Caco-2 (cell line): ENCODE measurements at regions not wholly inside any gene's neighbourhood (a gene's known extent, or its start where the extent isn't known, plus 50 kb on each side); places are given as distances from the start of the nearest gene placed in this dataset.

Source experiments
- BruUV-seq: library from RNA; stranded (reverse); fragments of 400-500 nt; replicated peaks from 2 replicates; lab custom pipeline; 2021; lab: Mats Ljungman, UMichigan
- CTCF ChIA-PET: fragments of 300-600 bp; sonication (Branson Sonifier 250); formaldehyde crosslinking; loops from one replicate; lab custom pipeline; 2022; ENCODE audit warnings: antibody characterized with exemption; lab: Charles Lee
- POLR2A ChIA-PET: fragments of 300-600 bp; sonication (Branson Sonifier 250); formaldehyde crosslinking; loops from one replicate; lab custom pipeline; 2022; ENCODE audit warnings: antibody characterized with exemption; lab: Charles Lee
- DNase-seq, 2 experiments: peaks; one replicate each; pipeline versions ENCODE4 v3.0.0 to v3.0.0-alpha.2; 2020 to 2022
- H3K27me3 ChIP-seq: replicated peaks from 2 replicates; pipeline ENCODE4 v1.6.0; 2011; ENCODE audit warnings: low read length; ENCODE audit not compliant: control insufficient read depth, insufficient read depth
- H3K36me3 ChIP-seq: 2 replicates; pipeline ENCODE4 v1.5.1; 2011; ENCODE audit warnings: low read length; ENCODE audit not compliant: control insufficient read depth, insufficient read depth
- H3K4me1 ChIP-seq: fragments of 250-450 bp; sonication (Bioruptor Pico); 2 replicates; pipeline ENCODE4 v1.5.1; 2020; ENCODE audit warnings: mild to moderate bottlenecking
- H3K4me3 ChIP-seq: 2 replicates; pipeline ENCODE4 v1.5.1; 2011; ENCODE audit warnings: low read depth, mild to moderate bottlenecking, control low read depth, low read length
- H3K9me3 ChIP-seq: fragments of 250-450 bp; sonication (Bioruptor Pico); 2 replicates; pipeline ENCODE4 v1.5.1; 2020; ENCODE audit warnings: mild to moderate bottlenecking, moderate library complexity
- H3K27ac Mint-ChIP-seq: one replicate; pipeline ENCODE4 v1.8.0; 2022; ENCODE audit warnings: mixed read lengths; ENCODE audit not compliant: unreplicated experiment
- H3K27me3 Mint-ChIP-seq: one replicate; pipeline ENCODE4 v1.8.0; 2022; ENCODE audit warnings: mixed read lengths; ENCODE audit not compliant: insufficient read depth, unreplicated experiment
- H3K36me3 Mint-ChIP-seq: one replicate; pipeline ENCODE4 v1.8.0; 2022; ENCODE audit warnings: mild to moderate bottlenecking, mixed read lengths; ENCODE audit not compliant: insufficient read depth, unreplicated experiment
- H3K4me1 Mint-ChIP-seq: one replicate; pipeline ENCODE4 v1.8.0; 2022; ENCODE audit warnings: low read depth, mixed read lengths; ENCODE audit not compliant: unreplicated experiment
- H3K4me3 Mint-ChIP-seq: one replicate; pipeline ENCODE4 v1.8.0; 2022; ENCODE audit warnings: mild to moderate bottlenecking, moderate library complexity, mixed read lengths; ENCODE audit not compliant: unreplicated experiment
- H3K9me3 Mint-ChIP-seq: one replicate; pipeline ENCODE4 v1.8.0; 2022; ENCODE audit warnings: mixed read lengths; ENCODE audit not compliant: unreplicated experiment
- intact Hi-C: fragments of 100-400 bp; cut with micrococcal nuclease; formaldehyde crosslinking; loops from one replicate; pipeline ENCODE4 v1.10.0; 2022; ENCODE audit not compliant: unreplicated experiment
- TF ChIP-seq, protein P1 (sequence below), 2 experiments: fragments of 200-600 bp in 1 of 2; IDR thresholded peaks; 1 replicate in 1 of 2; 2 replicates in 1 of 2; pipeline versions ENCODE4 v1.5.1 to v1.8.0; 2011 to 2022; ENCODE audit warnings: antibody characterized with exemption in 1 of 2, control low read depth in 1 of 2, inconsistent platforms in 1 of 2, low read depth in 1 of 2, low read length in 1 of 2, mild to moderate bottlenecking in 1 of 2, moderate library complexity in 1 of 2; ENCODE audit not compliant: insufficient read depth in 1 of 2, severe bottlenecking in 1 of 2, unreplicated experiment in 1 of 2

DNA sequence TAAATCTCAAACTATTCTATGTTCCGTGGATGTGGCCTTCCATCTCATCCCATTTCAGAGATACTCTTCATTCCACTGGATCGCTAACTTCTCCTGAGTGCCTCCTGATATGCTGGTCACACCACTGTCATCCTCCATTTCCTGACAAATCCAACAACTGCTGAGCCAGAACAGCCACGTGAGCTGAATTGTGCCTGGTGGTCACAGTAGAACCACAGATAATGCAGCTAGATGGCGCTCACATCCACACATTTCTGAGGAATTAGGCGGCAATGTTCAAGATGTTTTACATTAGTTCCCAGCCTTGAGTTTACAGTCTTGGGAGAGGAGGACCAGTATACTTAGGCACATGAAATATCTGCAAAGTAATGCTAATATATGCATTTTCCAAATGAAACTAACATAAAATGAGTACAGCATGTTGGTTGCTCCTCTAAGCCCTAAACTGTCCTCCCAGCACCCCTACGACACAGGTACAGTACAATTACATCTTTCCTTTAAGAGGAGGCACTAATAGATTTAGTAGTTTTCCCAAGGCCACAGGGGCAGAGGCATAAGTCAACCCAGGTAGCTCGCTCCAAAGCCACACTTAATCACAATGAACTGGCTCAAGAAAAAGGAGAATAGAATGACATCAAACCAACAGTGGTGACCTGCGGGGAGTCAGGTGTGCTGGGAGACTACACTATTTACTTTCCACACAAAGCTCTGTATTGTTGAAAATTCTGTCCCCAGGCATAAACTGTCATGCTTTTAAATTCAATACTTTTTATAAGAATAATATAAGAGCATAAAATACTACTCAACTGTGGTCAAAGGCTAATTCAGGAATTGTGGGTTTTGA lies 134.2 kb downstream of the CHIC2 start:
- no peaks in the 10 kb centered on the region for H3K27me3 Mint-ChIP-seq
- Histone ChIP-seq H3K4me1 (peaks cover 60% of the 10 kb centered on the region), H3K36me3 (no peaks in the 10 kb centered on the region), H3K9me3 (no peaks in the 10 kb centered on the region), H3K4me3 (no peak overlapping the region), H3K27me3 (no peaks in the 10 kb centered on the region)
- TSS peak; percentile 88 for BruUV-seq
- no peaks in the 10 kb centered on the region for H3K9me3 Mint-ChIP-seq
- peaks cover 21% of the 10 kb centered on the region for H3K4me1 Mint-ChIP-seq
- H3K27ac Mint-ChIP-seq, result no peak overlapping the region
- ChIA-PET POLR2A (interaction anchor here (0.9 kb wide), 1 partner anchor 288 kb away, joined by 4 read pairs; no protein-coding TSS in a partner anchor), CTCF (interaction anchor here (0.6 to 2.4 kb wide), 18 partner anchors 10 to 303 kb away, joined by 3 to 32 read pairs (median 4); partner anchors contain the start of gene PDGFRA)
- no peak overlapping the region for H3K4me3 Mint-ChIP-seq
- intact Hi-C loops, result loop anchor here (1.0 to 5.0 kb wide), 9 partner anchors 22 to 618 kb away; partner anchors contain the start of gene CHIC2
- H3K36me3 Mint-ChIP-seq, result no peaks in the 10 kb centered on the region
- DNase-seq, result peak; percentile 84 to 89
- TF ChIP-seq, protein P1, sequence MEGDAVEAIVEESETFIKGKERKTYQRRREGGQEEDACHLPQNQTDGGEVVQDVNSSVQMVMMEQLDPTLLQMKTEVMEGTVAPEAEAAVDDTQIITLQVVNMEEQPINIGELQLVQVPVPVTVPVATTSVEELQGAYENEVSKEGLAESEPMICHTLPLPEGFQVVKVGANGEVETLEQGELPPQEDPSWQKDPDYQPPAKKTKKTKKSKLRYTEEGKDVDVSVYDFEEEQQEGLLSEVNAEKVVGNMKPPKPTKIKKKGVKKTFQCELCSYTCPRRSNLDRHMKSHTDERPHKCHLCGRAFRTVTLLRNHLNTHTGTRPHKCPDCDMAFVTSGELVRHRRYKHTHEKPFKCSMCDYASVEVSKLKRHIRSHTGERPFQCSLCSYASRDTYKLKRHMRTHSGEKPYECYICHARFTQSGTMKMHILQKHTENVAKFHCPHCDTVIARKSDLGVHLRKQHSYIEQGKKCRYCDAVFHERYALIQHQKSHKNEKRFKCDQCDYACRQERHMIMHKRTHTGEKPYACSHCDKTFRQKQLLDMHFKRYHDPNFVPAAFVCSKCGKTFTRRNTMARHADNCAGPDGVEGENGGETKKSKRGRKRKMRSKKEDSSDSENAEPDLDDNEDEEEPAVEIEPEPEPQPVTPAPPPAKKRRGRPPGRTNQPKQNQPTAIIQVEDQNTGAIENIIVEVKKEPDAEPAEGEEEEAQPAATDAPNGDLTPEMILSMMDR (IDR thresholded peaks at IDR 0.05; ENCODE audit: insufficient read depth in 1 of 2, low read depth in 1 of 2, low read length in 1 of 2, severe bottlenecking in 1 of 2, unreplicated experiment in 1 of 2), result peak; percentile 65 to 72

DNA sequence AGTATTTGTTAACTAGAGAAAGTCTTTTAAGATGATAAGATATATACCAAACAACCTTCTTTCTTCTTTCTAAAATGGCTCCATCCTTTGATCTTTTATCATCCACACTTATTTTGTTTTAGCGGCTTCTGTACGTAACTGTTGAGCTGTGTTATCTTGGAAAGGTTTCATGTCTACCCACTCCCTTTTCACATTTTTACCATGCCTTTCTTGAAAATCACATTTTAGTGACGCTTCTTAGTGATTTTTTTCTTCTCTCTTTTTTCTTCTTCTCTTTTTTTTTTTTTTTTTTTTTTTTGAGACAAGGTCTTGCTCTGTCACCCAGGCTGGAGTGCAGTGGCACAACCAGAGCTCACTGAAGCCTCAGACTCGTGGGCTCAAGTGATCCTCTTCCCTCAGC lies 135.1 kb downstream of the CHIC2 start:
- peak in 1 of 2 experiments; percentile 54 for DNase-seq
- no peaks in the 10 kb centered on the region for H3K9me3 ChIP-seq
- no TSS peak for BruUV-seq
- H3K36me3 ChIP-seq, result no peaks in the 10 kb centered on the region
- TF ChIP-seq, protein P1 (IDR thresholded peaks at IDR 0.05; ENCODE audit: insufficient read depth in 1 of 2, low read depth in 1 of 2, low read length in 1 of 2, severe bottlenecking in 1 of 2, unreplicated experiment in 1 of 2), result no peak
- H3K27me3 ChIP-seq, result no peaks in the 10 kb centered on the region
- Mint-ChIP-seq H3K27ac (no peak overlapping the region), H3K4me1 (peaks cover 29% of the 10 kb centered on the region), H3K4me3 (no peak overlapping the region), H3K27me3 (no peaks in the 10 kb centered on the region), H3K36me3 (no peaks in the 10 kb centered on the region), H3K9me3 (no peaks in the 10 kb centered on the region)
- POLR2A ChIA-PET, result interaction anchor here (0.7 to 0.9 kb wide), 3 partner anchors 9 to 289 kb away, joined by 4 to 9 read pairs (median 8); no protein-coding TSS in a partner anchor
- CTCF ChIA-PET, result interaction anchor here (0.7 to 2.4 kb wide), 18 partner anchors 9 to 304 kb away, joined by 3 to 32 read pairs (median 4); partner anchors contain the start of gene PDGFRA
- H3K4me3 ChIP-seq, result no peak overlapping the region
- intact Hi-C loops, result loop anchor here (1.0 to 5.0 kb wide), 2 partner anchors 21 to 617 kb away; no protein-coding TSS in a partner anchor
- peaks cover 69% of the 10 kb centered on the region for H3K4me1 ChIP-seq

DNA sequence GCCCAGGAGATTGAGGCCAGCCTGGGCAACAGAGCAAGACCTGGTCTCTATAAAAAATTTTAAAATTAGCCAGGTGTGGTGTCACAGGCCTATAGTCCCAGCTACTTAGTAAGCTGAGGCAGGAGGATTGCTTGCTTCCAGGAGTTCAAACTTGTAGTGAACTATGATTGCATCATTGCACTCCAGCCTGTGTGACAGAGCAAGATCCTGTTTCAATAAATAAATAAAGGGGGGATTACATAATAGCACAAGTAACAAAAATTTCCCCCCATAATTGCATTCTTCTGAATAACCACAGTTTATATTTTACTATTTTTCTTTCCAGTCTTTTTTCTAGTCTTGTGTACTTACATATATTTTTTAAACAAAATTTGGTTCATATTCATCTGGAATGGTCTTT lies 135.6 kb downstream of the CHIC2 start:
- Mint-ChIP-seq H3K9me3 (no peaks in the 10 kb centered on the region), H3K4me1 (peaks cover 34% of the 10 kb centered on the region), H3K4me3 (no peak overlapping the region), H3K36me3 (no peaks in the 10 kb centered on the region), H3K27me3 (no peaks in the 10 kb centered on the region), H3K27ac (no peak overlapping the region)
- no peaks in the 10 kb centered on the region for H3K9me3 ChIP-seq
- no TSS peak for BruUV-seq
- ChIA-PET CTCF (interaction anchor here (0.7 to 2.4 kb wide), 12 partner anchors 9 to 304 kb away, joined by 3 to 32 read pairs (median 6); no protein-coding TSS in a partner anchor), POLR2A (interaction anchor here (0.7 to 0.9 kb wide), 2 partner anchors 9 to 55 kb away, joined by 8 to 9 read pairs; no protein-coding TSS in a partner anchor)
- DNase-seq, result peak; percentile 46 to 49
- peaks cover 74% of the 10 kb centered on the region for H3K4me1 ChIP-seq
- TF ChIP-seq, protein P1 (IDR thresholded peaks at IDR 0.05; ENCODE audit: insufficient read depth in 1 of 2, low read depth in 1 of 2, low read length in 1 of 2, severe bottlenecking in 1 of 2, unreplicated experiment in 1 of 2), result no peak
- H3K27me3 ChIP-seq, result no peaks in the 10 kb centered on the region
- H3K4me3 ChIP-seq, result no peak overlapping the region
- H3K36me3 ChIP-seq, result no peaks in the 10 kb centered on the region
- intact Hi-C loops, result loop anchor here (1.0 to 5.0 kb wide), 2 partner anchors 21 to 617 kb away; no protein-coding TSS in a partner anchor
